Lower leg skin (tissue), 3 donors: ENCODE measurements at regions not wholly inside any gene's neighbourhood (a gene's known extent, or its start where the extent isn't known, plus 50 kb on each side); places are given as distances from the start of the nearest gene placed in this dataset.

Experiments
- CTCF ChIP-seq, 3 donors: fragments of 450-650 bp; IDR thresholded peaks; one replicate each; pipeline ENCODE4 v1.5.1; 2016; ENCODE audit warnings: antibody characterized with exemption in 3 of 3, mild to moderate bottlenecking in 3 of 3, moderate library complexity in 2 of 3
- POLR2A ChIP-seq, 2 donors: fragments of 450-650 bp; IDR thresholded peaks; one replicate each; pipeline ENCODE4 v1.6.1; 2016 to 2017; ENCODE audit warnings: antibody characterized with exemption in 2 of 2, mild to moderate bottlenecking in 1 of 2, moderate library complexity in 1 of 2

DNA sequence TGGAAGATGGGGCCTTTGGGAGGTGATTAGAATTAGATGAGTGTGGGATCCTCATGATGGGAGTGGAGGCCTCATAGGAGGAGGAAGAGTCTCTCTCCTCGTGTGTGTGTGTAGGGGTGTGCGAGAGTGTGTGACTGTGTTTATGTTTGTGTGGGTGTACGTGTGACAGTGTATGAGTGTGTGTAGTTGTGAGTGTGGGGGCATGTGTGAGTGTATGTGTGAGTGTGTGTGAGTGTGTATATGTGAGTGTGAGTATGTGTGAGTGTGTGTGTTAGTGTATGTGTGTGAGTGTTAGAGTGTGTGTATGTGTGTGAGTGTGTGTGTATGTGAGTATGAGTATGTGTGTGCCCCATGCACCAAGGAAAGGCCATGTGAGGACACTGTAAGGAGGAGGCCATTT, 68.2 kb upstream of the SMIM15 start:
- TF ChIP-seq CTCF (IDR thresholded peaks at IDR 0.05) = no peak
- TF ChIP-seq POLR2A (IDR thresholded peaks at IDR 0.05) = no peak
